ENCODE measurements at regions not wholly inside any gene's neighbourhood (a gene's known extent, or its start where the extent isn't known, plus 50 kb on each side); places are given as distances from the start of the nearest gene placed in this dataset.

DNA sequence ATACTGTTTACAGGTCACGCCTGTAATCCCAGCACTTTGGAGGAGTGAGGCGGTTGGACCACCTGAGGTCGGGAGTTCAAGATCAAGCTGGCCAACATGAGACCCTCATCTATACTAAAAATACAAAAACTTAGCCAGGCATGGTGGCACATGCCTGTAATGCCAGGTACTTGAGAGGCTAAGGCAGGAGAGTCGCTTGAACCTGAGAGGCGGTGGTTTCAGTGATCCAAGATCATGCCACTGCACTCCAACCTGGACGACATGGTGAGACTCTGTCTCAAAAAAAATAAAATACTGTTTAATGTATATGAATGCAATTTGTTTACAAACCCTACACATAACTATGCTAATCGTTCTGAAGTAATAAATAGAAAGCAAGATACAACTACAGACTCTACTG is 102.4 kb downstream of the ZNF486 start:
- TF ChIP-seq POLR2AphosphoS5 (IDR thresholded peaks at IDR 0.05; ENCODE audit: low read depth, low read length) (no peak), TCF7L2 (IDR thresholded peaks at IDR 0.05; ENCODE audit: low read depth, low read length) (no peak), SIN3A (IDR thresholded peaks at IDR 0.05; ENCODE audit: borderline replicate concordance, insufficient read depth, low read depth, low read length) (no peak)
- TF ChIP-seq, protein P1, sequence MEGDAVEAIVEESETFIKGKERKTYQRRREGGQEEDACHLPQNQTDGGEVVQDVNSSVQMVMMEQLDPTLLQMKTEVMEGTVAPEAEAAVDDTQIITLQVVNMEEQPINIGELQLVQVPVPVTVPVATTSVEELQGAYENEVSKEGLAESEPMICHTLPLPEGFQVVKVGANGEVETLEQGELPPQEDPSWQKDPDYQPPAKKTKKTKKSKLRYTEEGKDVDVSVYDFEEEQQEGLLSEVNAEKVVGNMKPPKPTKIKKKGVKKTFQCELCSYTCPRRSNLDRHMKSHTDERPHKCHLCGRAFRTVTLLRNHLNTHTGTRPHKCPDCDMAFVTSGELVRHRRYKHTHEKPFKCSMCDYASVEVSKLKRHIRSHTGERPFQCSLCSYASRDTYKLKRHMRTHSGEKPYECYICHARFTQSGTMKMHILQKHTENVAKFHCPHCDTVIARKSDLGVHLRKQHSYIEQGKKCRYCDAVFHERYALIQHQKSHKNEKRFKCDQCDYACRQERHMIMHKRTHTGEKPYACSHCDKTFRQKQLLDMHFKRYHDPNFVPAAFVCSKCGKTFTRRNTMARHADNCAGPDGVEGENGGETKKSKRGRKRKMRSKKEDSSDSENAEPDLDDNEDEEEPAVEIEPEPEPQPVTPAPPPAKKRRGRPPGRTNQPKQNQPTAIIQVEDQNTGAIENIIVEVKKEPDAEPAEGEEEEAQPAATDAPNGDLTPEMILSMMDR (IDR thresholded peaks at IDR 0.05), result no peak
